ENCODE measurements at regions not wholly inside any gene's neighbourhood (a gene's known extent, or its start where the extent isn't known, plus 50 kb on each side); places are given as distances from the start of the nearest gene placed in this dataset.

GRCh38 chr7:24341691-24342413 lies 57.9 kb downstream of the NPY start:
- H3K27me3 ChIP-seq (ENCODE audit: insufficient read depth, low read depth), result no peaks in the 10 kb centered on the region
- no peaks in the 10 kb centered on the region for H3K79me2 ChIP-seq (ENCODE audit: insufficient read depth, low read depth)
- H2AFZ ChIP-seq (ENCODE audit: low read depth), result no peak overlapping the region
- H3K4me3 ChIP-seq (IDR thresholded peaks at IDR 0.05; ENCODE audit: insufficient read depth, low read depth, low read length), result no peak overlapping the region
- H3K9ac ChIP-seq, result no peak overlapping the region
- no peaks in the 10 kb centered on the region for H3K4me1 ChIP-seq (ENCODE audit: low read depth, poor library complexity, severe bottlenecking)
- no peaks in the 10 kb centered on the region for H4K20me1 ChIP-seq (ENCODE audit: insufficient read depth)
- no peak overlapping the region for H3K4me2 ChIP-seq
- no peaks in the 10 kb centered on the region for H3K36me3 ChIP-seq (ENCODE audit: insufficient read depth)
- no peak overlapping the region for H3K27ac ChIP-seq
- no peak for TF ChIP-seq CTCF (conservative IDR thresholded peaks at IDR 0.05; ENCODE audit: low read depth, low read length)

- H3K4me1 ChIP-seq (ENCODE audit: low read depth, poor library complexity, severe bottlenecking), result no peaks in the 10 kb centered on the region
- H3K4me2 ChIP-seq, result no peak overlapping the region
- H3K9ac ChIP-seq, result no peak overlapping the region
- no peaks in the 10 kb centered on the region for H4K20me1 ChIP-seq (ENCODE audit: insufficient read depth)
- H3K27ac ChIP-seq, result no peak overlapping the region
- H3K4me3 ChIP-seq (IDR thresholded peaks at IDR 0.05; ENCODE audit: insufficient read depth, low read depth, low read length), result no peak overlapping the region
- TF ChIP-seq CTCF (conservative IDR thresholded peaks at IDR 0.05; ENCODE audit: low read depth, low read length), result no peak
- H2AFZ ChIP-seq (ENCODE audit: low read depth), result no peak overlapping the region
- no peaks in the 10 kb centered on the region for H3K36me3 ChIP-seq (ENCODE audit: insufficient read depth)
- H3K27me3 ChIP-seq (ENCODE audit: insufficient read depth, low read depth), result no peaks in the 10 kb centered on the region
- H3K79me2 ChIP-seq (ENCODE audit: insufficient read depth, low read depth), result no peaks in the 10 kb centered on the region
Observed at GRCh38 chr7:24343614-24344013, 59.6 kb downstream of the NPY start.

GRCh38 chr7:24346129-24346528 lies 62.1 kb downstream of the NPY start:
- Histone ChIP-seq H3K79me2 (ENCODE audit: insufficient read depth, low read depth) (no peaks in the 10 kb centered on the region), H3K4me3 (IDR thresholded peaks at IDR 0.05; ENCODE audit: insufficient read depth, low read depth, low read length) (no peak overlapping the region), H3K36me3 (ENCODE audit: insufficient read depth) (no peaks in the 10 kb centered on the region), H3K4me2 (no peak overlapping the region), H3K9ac (no peak overlapping the region), H3K4me1 (ENCODE audit: low read depth, poor library complexity, severe bottlenecking) (no peaks in the 10 kb centered on the region), H2AFZ (ENCODE audit: low read depth) (no peak overlapping the region), H3K27me3 (ENCODE audit: insufficient read depth, low read depth) (no peaks in the 10 kb centered on the region), H4K20me1 (ENCODE audit: insufficient read depth) (no peaks in the 10 kb centered on the region), H3K27ac (no peak overlapping the region)
- no peak for TF ChIP-seq CTCF (conservative IDR thresholded peaks at IDR 0.05; ENCODE audit: low read depth, low read length)

GRCh38 chr7:24346716-24347115 lies 62.7 kb downstream of the NPY start:
- Histone ChIP-seq H3K4me2 (no peak overlapping the region), H3K27ac (no peak overlapping the region), H2AFZ (ENCODE audit: low read depth) (no peak overlapping the region), H3K4me1 (ENCODE audit: low read depth, poor library complexity, severe bottlenecking) (no peaks in the 10 kb centered on the region), H3K36me3 (ENCODE audit: insufficient read depth) (no peaks in the 10 kb centered on the region), H3K79me2 (ENCODE audit: insufficient read depth, low read depth) (no peaks in the 10 kb centered on the region), H3K27me3 (ENCODE audit: insufficient read depth, low read depth) (no peaks in the 10 kb centered on the region), H3K4me3 (IDR thresholded peaks at IDR 0.05; ENCODE audit: insufficient read depth, low read depth, low read length) (no peak overlapping the region), H3K9ac (no peak overlapping the region), H4K20me1 (ENCODE audit: insufficient read depth) (no peaks in the 10 kb centered on the region)
- no peak for TF ChIP-seq CTCF (conservative IDR thresholded peaks at IDR 0.05; ENCODE audit: low read depth, low read length)

Measured in KMS-11 (cell line).